Astrocyte of the spinal cord (primary cell): ENCODE measurements at regions not wholly inside any gene's neighbourhood (a gene's known extent, or its start where the extent isn't known, plus 50 kb on each side); places are given as distances from the start of the nearest gene placed in this dataset.

Experiments
- DNase-seq: peaks from one replicate; pipeline ENCODE4 v3.0.0; 2011; ENCODE audit warnings: low read depth, low spot score
- H3K4me3 ChIP-seq: 2 replicates; pipeline ENCODE4 v1.5.1; 2011; ENCODE audit warnings: low read depth, mild to moderate bottlenecking, low read length, moderate library complexity
- CTCF ChIP-seq: IDR thresholded peaks from 2 replicates; pipeline ENCODE4 v1.5.1; 2012; ENCODE audit warnings: low read depth, mild to moderate bottlenecking, low read length, inconsistent platforms
- in situ Hi-C: cut with HindIII; loops from 2 replicates; pipeline ENCODE4 v1.10.0; 2017; ENCODE audit warnings: low sequenced_read_pairs

GRCh38 chr2:33727361-33728032, 128.4 kb upstream of the FAM98A start:
- no peak for TF ChIP-seq CTCF
- no peak overlapping the region for H3K4me3 ChIP-seq
- no peak for DNase-seq
- in situ Hi-C loops, result no loop called here

- no peak overlapping the region for H3K4me3 ChIP-seq
- TF ChIP-seq CTCF, result no peak
- in situ Hi-C loops, result no loop called here
- no peak for DNase-seq
Observed at GRCh38 chr2:33726415-33726814, 127.3 kb upstream of the FAM98A start.

GRCh38 chr2:33723329-33723728, 124.2 kb upstream of the FAM98A start:
- in situ Hi-C loops, result no loop called here
- H3K4me3 ChIP-seq, result no peak overlapping the region
- DNase-seq, result no peak
- TF ChIP-seq CTCF, result no peak

- in situ Hi-C loops, result no loop called here
- DNase-seq, result no peak
- no peak for TF ChIP-seq CTCF
- no peak overlapping the region for H3K4me3 ChIP-seq
Observed at GRCh38 chr2:33719067-33719466, 120.0 kb upstream of the FAM98A start.

GRCh38 chr2:33712674-33713073, 113.6 kb upstream of the FAM98A start:
- in situ Hi-C loops, result no loop called here

GRCh38 chr2:33709951-33710350, 110.9 kb upstream of the FAM98A start:
- DNase-seq, result no peak
- TF ChIP-seq CTCF, result no peak
- in situ Hi-C loops, result no loop called here
- no peak overlapping the region for H3K4me3 ChIP-seq

More at GRCh38 chr2:33712674-33713073, 113.6 kb upstream of the FAM98A start:
- TF ChIP-seq CTCF, result no peak
- DNase-seq, result no peak
- H3K4me3 ChIP-seq, result no peak overlapping the region
